HG03342 (cell line): ENCODE measurements at regions not wholly inside any gene's neighbourhood (a gene's known extent, or its start where the extent isn't known, plus 50 kb on each side); places are given as distances from the start of the nearest gene placed in this dataset.
"Not testable (repeated sequence)": the region's sequence is repeated elsewhere in the genome, so short reads cannot be mapped to it uniquely, and the experiment has no call there.

Experiments
- ATAC-seq: cut with Tn5 transposase; IDR thresholded peaks from one replicate; pipeline ENCODE4 v1.9.1; 2021; ENCODE audit warnings: mild to moderate bottlenecking, moderate library complexity; ENCODE audit not compliant: unreplicated experiment

DNA sequence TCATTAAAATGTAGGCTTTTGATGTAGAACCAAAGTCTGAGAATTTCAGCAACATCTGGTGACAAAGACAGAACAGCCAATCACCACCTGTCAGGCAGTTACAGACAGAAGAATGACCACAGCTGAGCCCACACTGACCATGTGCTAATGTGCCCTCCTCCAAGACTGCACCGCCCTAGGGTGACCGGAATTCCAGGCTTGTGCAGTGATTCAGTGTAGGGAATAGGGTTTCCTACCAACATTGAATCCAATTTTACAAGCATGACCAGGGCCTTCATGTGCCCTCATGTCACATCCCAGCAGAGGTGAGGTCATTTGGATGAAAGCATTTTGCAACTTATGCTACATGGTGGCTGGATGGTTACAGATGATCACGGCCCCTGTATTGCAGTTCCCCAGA, 412.5 kb downstream of the SOX2 start:
- ATAC-seq = no peak

DNA sequence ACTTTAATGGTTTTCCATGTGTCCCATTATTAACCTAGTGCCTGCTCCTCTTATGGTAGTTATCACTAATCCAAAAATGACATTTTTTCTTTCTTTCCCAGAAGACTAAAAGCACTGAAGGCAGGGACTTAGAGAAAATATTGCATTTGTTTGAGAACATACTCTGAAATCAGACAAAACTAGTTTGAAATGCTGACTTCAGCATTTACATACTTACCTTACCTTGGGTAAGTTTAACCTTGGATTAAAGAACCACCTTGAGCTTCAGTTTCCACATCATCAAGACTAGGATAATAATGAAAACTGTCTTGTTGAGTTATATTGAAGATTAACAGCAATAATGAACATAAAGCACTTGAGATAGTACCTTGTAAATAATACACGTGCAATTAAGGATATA, 413.0 kb downstream of the SOX2 start:
- no peak for ATAC-seq

DNA sequence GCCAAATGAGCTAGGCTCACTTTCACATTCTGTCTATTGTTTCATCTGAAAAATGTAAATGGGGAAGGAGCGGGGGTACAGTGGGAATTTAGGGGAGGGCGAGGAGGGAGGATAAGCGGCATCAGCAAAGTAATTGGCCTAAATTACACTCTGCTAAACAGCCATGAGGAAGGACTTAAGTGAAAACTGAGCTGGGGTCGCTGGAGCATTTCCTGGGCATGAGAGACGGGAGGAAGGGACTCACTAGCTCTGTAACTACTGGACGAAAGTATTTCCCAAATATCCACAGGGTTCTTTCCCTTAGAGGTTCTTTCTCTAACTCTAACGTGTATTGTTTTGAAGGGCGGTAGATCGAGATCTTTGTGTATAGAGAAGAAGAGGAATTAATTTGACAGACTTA, 418.0 kb downstream of the SOX2 start:
- no peak for ATAC-seq

DNA sequence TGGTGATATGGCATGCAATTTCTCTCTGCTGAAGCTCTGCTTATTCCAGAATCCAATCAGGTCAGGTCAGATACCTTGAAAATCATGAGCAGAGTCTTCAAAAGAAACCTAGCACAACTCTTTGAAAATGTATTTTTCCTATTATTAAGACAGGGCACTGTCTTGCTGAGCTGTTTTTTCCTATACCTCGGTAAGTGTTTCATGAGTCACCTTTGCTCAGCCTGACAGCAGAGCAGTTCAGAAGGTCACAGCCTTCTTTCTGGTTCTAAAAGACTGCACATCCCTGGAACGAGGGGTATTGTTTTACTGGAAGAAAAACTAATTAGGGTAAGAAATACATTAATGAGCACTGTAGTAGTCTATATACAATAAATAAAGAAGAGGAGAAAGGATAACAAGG, 422.0 kb downstream of the SOX2 start:
- ATAC-seq = no peak

DNA sequence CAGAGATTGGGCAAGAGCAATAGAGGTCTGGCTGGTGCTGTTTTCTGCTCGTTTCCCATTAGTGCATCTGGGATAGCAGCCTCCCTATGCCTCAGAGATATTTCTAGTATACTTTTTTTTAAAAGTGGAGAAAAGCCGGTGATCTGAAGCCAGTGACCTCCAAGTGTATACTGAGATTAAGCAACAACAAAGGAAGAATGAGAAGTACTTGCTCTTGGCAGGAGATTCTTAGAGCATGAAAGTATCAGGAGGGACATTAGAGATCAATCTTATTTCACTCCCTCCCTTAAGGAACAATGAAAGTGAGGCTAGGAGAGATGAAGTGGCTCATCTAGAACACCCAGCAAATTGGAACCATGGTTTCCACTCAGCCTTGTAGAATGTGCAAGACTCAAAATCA, 423.3 kb downstream of the SOX2 start:
- ATAC-seq = no peak

DNA sequence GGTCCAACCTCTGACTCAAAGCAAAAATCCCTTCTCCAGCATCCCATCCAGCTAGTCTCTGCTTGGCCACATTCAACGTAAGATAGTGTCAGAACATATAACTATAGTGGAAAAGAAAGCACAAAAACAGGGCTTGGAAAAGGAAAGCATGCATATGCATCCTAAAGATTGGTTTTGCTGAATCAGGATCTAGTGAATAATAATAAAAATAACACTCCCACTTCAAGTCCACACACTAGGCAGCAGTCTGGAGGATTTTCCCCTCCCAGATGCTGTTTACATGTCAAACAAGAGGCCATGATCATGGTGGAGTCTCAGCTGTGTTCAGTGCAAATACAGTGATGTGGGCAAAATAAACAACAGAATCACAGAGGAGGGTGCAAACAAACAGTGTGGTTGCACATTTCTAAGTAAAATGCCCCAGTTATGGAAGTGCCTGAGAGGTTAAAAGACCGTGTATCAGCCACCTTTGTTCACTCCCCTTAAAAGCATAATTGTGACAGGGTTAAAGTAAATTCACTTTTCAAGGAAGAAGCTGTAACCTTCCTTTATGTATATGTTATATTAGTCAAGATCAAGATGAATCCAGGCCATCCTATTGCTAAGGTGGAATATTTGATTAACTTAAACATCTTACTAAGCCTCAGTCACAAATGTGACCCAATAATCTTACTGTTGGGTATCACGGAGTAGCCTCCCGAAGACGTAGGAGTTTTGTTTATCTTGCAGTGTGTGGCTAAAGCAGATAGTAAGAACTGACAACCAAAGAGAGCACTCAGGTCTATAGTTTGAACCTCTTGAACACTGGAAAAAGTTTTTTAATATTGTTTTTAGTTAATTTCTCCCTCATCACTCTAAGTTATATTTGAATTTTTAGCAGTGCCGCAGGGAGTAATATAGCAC, 424.5 kb downstream of the SOX2 start:
- ATAC-seq = no peak

DNA sequence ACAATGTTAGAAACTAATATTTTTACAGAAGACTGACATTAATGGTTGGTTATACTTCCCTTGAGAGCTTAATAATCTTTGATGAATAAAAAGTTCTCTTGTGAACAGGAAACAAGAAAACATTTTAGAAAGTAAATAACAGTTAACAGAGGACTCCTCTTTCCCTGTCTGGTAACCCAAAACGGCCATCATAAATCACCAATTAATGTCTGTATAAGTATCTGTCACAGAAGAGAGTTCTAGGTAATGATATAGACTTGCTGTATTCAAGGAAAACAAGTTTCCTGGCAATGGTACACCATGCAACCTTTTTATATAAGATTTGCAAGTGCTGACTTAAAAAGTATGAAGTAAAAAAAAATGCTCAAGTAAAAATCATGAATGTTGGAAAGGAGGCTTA, 426.7 kb downstream of the SOX2 start:
- no peak for ATAC-seq

DNA sequence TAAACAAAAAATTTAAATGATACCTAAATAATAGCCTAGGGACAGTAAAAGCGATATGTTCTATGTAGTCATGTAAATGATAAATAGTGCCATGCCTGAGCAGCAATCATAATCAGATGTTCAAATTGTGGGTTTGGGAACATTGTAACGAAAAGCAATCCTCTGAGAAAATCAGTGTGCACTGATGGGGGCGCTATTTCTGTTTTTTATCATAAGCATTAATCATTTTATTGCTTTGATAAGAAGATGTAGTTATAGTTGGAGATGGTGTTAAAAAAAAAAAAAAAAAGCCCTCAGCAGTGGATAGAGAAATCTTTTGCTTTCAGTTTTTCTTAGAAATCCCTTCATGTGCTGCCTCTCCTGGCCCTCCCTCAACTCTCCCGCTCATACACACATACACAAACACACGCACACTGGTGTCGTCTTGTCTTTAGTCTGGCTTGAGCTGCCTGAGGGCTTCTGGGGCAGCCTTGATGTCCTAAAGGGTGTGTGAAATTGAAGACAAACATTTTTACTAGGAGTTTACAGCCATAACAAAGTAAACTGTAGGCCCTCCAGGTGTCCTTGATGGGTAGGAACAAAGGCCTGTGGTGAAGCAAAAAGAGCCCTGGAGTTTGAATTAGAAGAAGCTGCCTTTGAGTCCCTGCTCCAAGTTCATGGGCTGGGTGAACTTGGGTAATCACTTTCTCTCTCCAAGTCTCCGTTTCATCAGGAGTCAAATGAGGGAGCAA, 428.1 kb downstream of the SOX2 start:
- no peak for ATAC-seq

DNA sequence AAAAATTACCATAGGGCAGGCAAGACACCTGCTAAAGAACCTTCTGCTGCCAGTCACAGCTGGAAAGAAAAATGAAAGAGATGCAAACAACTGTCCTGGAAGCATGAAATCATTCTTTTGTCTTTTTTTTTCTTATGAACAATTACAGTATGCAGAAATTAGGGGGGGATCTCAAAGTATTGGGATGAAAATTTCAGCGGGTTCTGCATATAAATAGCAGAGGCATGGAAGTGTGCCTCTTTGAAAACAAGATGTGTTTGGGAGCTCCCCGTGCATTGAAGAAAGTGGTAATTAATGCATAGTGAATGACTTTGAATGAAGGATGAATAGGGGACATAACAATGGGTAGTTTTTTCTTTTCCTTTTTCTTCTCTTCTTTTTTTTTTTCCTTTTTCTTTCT, 431.2 kb downstream of the SOX2 start:
- ATAC-seq = no peak

DNA sequence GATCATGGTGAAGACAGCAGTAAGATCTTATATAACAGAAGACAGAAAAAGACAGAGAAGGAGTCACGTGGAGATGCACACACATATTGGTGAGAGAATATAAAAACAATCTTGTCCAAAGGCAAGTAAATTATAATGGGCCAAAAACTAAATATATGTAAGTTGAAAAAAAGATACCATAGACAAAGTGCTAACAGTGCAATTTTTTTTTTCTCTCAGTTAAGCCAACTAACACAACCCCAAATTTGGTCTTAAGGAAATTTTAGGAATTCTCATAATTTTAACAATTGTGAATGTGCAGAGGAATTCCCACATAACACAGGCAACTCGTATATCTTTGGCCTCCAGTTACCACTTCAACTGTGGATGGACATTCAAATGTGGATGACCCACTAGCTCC, 432.2 kb downstream of the SOX2 start:
- ATAC-seq = no peak

DNA sequence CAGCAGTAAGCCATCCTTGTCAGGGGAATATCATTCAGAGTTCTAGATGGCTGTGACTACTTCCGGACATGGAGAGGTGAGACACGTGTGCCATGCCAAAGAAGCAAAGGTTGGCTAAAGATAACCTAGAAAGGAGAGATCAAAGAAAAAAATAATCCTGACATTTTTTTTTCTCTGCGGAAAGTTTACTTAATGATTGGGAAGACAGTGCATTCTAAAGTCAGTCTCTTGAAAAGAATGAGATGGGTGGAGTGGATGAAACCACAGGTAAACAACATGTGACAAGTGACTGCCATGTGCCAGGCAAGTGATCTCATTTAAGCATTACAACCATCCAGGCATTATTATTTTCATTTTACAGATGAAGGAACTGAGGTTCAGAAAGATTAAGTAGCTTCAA, 436.6 kb downstream of the SOX2 start:
- no peak for ATAC-seq

DNA sequence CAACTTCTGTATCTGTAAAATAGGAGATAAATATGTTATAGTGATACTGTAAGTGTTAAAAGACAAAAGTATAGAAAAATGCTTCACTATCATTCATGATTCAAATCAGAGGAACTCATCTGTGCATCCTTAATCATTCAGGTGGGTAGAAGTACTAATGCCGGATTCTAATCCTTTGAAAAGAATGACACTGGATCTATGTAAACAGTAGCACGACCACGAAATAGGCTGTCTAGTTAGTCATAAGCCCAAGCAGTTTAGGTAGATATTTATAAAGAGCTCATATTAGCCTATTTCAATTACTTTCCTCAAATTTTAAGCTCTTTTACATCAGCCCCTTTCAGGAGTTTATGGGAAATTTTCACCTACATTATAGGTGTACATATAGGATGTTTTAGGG, 437.9 kb downstream of the SOX2 start:
- no peak for ATAC-seq

DNA sequence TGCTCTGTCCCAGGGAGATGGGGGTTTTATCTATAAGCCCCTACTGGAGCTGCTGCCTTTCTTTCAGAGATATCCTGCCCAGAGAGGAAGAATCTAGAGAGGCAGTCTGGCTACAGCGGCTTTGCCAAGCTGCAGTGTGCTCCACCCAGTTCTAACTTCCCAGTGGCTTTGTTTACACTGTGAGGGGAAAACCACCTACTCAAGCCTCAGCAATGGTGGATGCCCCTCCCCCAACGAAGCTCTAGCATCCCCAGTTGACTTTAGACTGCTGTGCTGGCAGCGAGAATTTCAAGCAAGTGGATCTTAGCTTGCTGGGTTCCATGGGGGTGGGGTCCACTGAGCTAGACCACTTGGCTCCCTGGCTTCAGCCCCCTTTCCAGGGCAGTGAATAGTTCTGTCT, 444.6 kb downstream of the SOX2 start:
- ATAC-seq = not testable (repeated sequence)

DNA sequence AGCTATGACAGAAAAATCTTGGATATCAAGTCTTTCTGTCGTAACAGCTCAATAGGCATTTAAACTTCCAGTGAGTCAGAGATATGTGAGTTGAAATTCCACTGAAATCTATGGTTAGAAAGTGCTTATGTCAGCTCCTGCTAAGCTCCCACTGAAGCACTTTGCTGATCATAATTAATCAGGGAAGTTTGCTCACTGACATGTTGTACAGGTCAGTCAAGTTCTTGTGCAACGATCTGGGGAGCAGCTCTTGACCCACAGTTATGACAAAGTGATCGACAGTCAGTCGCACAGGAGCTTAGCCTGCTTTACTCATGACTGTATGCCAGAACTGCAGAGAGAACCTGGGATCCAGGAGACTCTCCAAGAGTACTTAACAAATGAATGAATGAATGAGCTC, 453.5 kb downstream of the SOX2 start:
- ATAC-seq = no peak

DNA sequence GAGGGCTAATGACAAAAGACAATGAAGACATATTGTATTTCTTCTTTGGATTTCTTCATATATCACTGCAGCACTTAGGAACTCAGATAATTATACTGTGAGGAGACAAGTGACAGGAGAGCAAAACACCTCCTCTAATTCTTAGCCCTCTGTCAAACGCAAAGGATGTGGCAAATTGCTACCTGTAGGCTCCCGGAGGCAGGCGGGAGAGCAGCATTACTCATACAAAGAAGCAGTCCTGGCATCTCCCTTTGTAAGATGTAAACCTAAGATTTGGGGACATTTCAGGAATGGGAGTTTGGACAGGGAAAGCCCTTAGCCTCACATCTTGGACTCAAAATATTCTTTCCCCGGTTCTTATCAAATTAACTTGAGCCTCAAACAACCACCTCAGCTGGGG, 460.8 kb downstream of the SOX2 start:
- ATAC-seq = no peak

DNA sequence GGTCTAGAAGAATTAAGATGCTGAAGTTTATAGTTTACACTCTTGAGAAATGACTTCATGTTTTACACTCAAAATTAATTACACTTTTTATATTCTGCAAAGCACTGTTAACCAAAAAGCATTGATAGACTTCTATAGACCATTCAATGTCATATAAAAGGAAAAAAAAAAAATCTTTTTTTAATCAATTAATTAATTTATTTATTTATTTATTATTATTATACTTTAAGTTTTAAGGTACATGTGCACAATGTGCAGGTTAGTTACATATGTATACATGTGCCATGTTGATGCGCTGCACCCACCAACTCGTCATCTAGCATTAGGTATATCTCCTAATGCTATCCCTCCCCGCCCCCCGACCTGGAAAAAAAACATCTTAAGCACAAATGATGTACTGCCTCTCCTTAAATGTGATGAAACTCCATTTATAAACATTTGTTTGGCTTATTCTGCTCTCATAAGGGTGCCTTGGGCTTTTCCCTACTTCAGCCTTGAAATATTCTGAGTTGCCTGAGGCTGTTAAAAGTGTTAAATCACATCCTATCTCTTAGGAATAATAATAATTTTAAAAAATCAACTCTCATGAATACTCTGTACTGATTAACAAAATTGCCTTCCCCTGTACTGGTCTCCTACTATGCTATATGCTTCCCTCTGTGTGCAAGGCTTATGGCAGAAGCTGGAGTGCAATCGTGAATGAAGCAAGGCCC, 466.9 kb downstream of the SOX2 start:
- ATAC-seq = no peak

DNA sequence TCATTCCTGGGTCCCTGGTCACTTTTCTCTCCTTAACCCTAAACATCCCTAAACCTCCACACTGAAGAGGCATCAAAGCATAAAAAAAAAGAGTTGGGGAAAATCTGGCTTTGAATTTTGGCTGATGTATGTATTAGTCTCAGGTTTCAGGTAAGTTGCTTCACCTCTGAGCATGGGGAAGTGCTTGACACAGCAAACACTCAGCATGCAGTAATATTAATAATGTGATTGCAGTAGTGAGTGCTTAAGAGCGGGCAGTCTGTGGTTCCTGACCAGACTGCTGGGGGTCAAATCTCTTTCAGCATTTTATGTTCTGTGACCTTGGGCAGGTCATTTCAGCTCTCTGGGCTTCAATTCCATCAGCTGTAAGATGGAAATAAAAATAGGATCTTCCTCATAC, 467.9 kb downstream of the SOX2 start:
- no peak for ATAC-seq

DNA sequence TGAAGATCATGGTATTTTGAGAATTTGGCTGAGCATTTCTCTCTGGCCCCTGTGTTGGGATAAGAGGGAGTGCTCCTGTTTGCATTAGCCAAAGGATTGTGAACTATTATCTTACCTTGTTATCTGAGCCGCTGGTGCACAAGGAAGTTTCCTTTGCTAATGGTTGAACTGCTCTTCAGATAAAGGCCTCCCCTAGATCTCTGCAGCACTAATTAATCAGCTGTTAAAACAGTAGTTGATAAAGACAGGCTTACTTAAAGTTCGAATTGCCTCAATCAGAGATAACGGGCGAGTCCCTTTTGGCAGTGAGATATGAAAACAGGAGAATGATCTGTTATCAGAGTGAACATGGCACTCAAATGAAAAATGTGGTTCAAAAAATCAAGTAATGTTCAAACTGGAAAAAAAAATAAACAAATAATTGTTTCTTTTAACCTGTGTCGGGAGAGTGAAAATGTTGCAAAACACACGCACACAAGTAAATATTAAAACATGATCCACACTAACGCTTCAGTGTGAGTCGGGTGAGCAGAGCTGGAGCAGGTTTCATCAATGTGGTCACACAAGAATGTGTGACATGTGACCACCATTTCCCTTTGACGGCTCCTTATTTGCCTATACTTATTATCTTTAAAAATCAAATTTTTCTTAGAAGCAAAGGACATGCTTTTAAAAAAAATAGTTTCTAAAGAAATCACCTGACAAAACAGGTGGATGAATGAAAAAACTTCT, 469.1 kb downstream of the SOX2 start:
- ATAC-seq = no peak

DNA sequence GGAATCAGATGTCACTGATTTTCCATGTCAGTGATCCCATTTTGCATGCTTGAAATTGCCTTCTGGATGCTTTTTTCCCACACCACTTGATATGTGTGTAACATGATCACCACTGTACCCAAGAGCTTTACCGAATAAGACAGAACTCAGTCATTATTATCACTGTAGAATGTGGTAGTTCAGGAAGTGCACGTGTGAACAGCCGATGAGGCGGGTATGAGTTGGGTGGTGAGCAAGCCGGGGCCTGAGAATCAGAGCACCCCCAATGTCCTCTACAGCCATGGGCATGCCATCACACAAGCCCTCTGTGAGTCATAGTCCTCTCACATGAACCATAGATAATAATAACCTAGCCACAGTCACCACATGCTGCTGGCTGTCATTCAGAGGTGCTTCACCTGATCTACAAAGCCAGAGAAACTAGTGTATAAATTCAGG, 470.8 kb downstream of the SOX2 start:
- peak; percentile 60 for ATAC-seq

DNA sequence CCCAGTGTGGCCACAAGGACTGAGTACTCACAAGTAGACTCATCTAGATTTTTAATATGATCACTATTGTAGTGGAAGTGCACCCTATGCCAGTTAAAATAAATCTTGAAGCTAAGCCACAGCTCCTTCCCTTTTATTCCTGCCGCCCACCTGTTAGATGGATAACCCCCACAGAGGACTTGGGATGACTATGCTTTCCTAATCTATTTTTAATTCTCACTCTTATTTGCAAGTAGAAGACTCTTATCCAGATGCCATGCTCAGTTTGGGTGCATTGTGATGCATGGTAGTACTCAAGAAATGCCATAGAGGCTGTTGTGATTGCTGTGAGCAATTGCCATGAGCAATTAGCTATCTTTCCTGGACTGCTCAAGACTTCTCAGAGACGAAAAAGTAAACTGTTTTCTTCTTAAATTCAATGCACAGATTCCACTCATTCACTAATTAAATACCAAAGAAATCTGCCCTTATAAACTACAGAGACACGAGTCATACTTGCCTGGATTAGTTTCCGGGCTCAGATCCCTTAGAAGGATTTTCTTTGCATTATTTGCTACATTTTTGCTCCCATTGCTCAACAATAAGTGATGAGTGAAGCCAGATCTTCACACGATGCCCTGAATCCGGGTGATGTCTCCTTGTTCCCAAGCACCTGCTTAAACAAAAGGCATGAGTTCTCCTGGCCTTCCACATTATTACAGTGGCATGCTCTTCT, 472.1 kb downstream of the SOX2 start:
- ATAC-seq = no peak
